ENCODE measurements at regions not wholly inside any gene's neighbourhood (a gene's known extent, or its start where the extent isn't known, plus 50 kb on each side); places are given as distances from the start of the nearest gene placed in this dataset.

DNA sequence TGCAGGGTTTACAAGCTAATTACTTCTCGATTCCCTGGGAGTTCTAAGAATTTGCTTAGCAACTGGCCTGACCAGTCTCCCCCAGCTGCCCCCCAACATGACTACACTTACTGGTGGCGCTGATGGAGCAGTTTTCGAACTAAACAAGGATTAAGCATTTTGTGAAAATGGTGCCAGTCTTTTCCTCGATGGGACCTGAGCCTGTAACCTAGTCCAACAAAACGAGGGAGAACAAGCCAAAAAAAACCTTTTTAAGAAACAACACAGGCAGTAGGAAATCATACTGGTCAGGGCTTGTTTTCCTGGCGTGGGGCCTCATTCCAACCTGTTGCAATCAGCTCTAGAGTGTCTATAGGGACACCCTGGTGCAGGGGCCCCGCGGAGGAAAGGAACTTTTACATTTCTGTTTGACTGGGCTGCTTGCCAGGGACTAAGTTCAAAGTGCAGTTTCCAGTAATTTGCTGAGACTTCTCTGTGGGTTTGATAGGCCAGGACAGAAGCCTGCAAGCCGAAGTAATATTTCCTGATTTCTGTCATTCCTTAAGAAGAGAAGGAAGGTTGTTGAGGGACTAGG lies 158.7 kb downstream of the SPRY1 start:
- DNase-seq (ENCODE audit: low spot score), result no peak
- H2BK12ac ChIP-seq (ENCODE audit: low read length), result no peak overlapping the region
- H3K4me1 ChIP-seq (ENCODE audit: control insufficient read depth in 2 of 2, insufficient read depth in 1 of 2, low read depth in 1 of 2, low read length in 2 of 2), result peaks cover 6 to 30% of the 10 kb centered on the region in 2 donors
- peak overlapping the region; percentile 72 for H2AFZ ChIP-seq (ENCODE audit: low read length)
- no peak overlapping the region for H2BK5ac ChIP-seq (ENCODE audit: low read length)
- H3K36me3 ChIP-seq (replicated peaks in 1 of 2; ENCODE audit: control insufficient read depth in 2 of 2, insufficient read depth in 2 of 2, low read length in 2 of 2), result no peaks in the 10 kb centered on the region
- H2BK15ac ChIP-seq (ENCODE audit: low read length), result no peak overlapping the region
- no peak overlapping the region for H3K4ac ChIP-seq (ENCODE audit: low read length)
- no peak overlapping the region for H3K27ac ChIP-seq (replicated peaks; ENCODE audit: low read length)
- H3K4me2 ChIP-seq (ENCODE audit: insufficient read depth, low read length, poor library complexity, severe bottlenecking), result no peak overlapping the region
- no peaks in the 10 kb centered on the region for H3K9me3 ChIP-seq (replicated peaks in 1 of 2; ENCODE audit: control insufficient read depth in 2 of 2, insufficient read depth in 1 of 2, low read depth in 1 of 2, low read length in 2 of 2)
- no peak overlapping the region for H3K9ac ChIP-seq (ENCODE audit: low read depth, low read length, poor library complexity)
- H3K18ac ChIP-seq (ENCODE audit: low read length), result no peak overlapping the region
- no peak overlapping the region for H3K4me3 ChIP-seq (ENCODE audit: low read length in 2 of 2)
- H3K79me1 ChIP-seq (ENCODE audit: low read depth, low read length), result no peaks in the 10 kb centered on the region
- H3K27me3 ChIP-seq (ENCODE audit: control insufficient read depth in 3 of 3, insufficient read depth in 3 of 3, low read depth in 1 of 3, low read length in 3 of 3), result no peaks in the 10 kb centered on the region
- no peak overlapping the region for H4K91ac ChIP-seq (ENCODE audit: low read depth, low read length, poor library complexity)
- no CpG with 5 or more reads among the region's 9 CpGs for WGBS, 2 donors (ENCODE audit: extremely low coverage in 2 of 2, insufficient read length in 2 of 2, insufficient replicate concordance in 1 of 2)
- no peak overlapping the region for H2BK120ac ChIP-seq (ENCODE audit: low read depth, low read length)
- no peak overlapping the region for H4K8ac ChIP-seq (ENCODE audit: low read depth, low read length)
- H3K23ac ChIP-seq (ENCODE audit: low read depth, low read length, poor library complexity), result no peak overlapping the region
- no peak overlapping the region for H3K14ac ChIP-seq (ENCODE audit: low read length)
- H2AK5ac ChIP-seq (ENCODE audit: low read depth, low read length), result peak overlapping the region; percentile 44

- Histone ChIP-seq H3K9me3 (replicated peaks in 1 of 2; ENCODE audit: control insufficient read depth in 2 of 2, insufficient read depth in 1 of 2, low read depth in 1 of 2, low read length in 2 of 2) (no peaks in the 10 kb centered on the region), H2BK12ac (ENCODE audit: low read length) (no peak overlapping the region), H3K4ac (ENCODE audit: low read length) (no peak overlapping the region), H3K4me2 (ENCODE audit: insufficient read depth, low read length, poor library complexity, severe bottlenecking) (no peak overlapping the region), H3K27me3 (ENCODE audit: control insufficient read depth in 3 of 3, insufficient read depth in 3 of 3, low read depth in 1 of 3, low read length in 3 of 3) (no peaks in the 10 kb centered on the region), H2BK120ac (ENCODE audit: low read depth, low read length) (no peak overlapping the region), H3K18ac (ENCODE audit: low read length) (no peak overlapping the region), H2BK15ac (ENCODE audit: low read length) (no peak overlapping the region), H2AK5ac (ENCODE audit: low read depth, low read length) (no peak overlapping the region), H4K91ac (ENCODE audit: low read depth, low read length, poor library complexity) (no peak overlapping the region), H3K36me3 (replicated peaks in 1 of 2; ENCODE audit: control insufficient read depth in 2 of 2, insufficient read depth in 2 of 2, low read length in 2 of 2) (no peaks in the 10 kb centered on the region), H3K23ac (ENCODE audit: low read depth, low read length, poor library complexity) (no peak overlapping the region), H3K14ac (ENCODE audit: low read length) (no peak overlapping the region), H3K4me3 (ENCODE audit: low read length in 2 of 2) (no peak overlapping the region), H3K4me1 (ENCODE audit: control insufficient read depth in 2 of 2, insufficient read depth in 1 of 2, low read depth in 1 of 2, low read length in 2 of 2) (peaks cover 6 to 34% of the 10 kb centered on the region in 2 donors), H3K27ac (replicated peaks; ENCODE audit: low read length) (no peak overlapping the region), H2BK5ac (ENCODE audit: low read length) (no peak overlapping the region), H2AFZ (ENCODE audit: low read length) (peak overlapping the region; percentile 72), H3K9ac (ENCODE audit: low read depth, low read length, poor library complexity) (no peak overlapping the region), H4K8ac (ENCODE audit: low read depth, low read length) (no peak overlapping the region), H3K79me1 (ENCODE audit: low read depth, low read length) (no peaks in the 10 kb centered on the region)
- WGBS, 2 donors (ENCODE audit: extremely low coverage in 2 of 2, insufficient read length in 2 of 2, insufficient replicate concordance in 1 of 2), result no CpG with 5 or more reads among the region's 6 CpGs
- DNase-seq (ENCODE audit: low spot score), result no peak
Observed at GRCh38 chr4:123555807-123556273, 159.2 kb downstream of the SPRY1 start.

- H2BK5ac ChIP-seq (ENCODE audit: low read length), result no peak overlapping the region
- no peaks in the 10 kb centered on the region for H3K27me3 ChIP-seq (ENCODE audit: control insufficient read depth in 3 of 3, insufficient read depth in 3 of 3, low read depth in 1 of 3, low read length in 3 of 3)
- H3K4me2 ChIP-seq (ENCODE audit: insufficient read depth, low read length, poor library complexity, severe bottlenecking), result no peak overlapping the region
- H2BK120ac ChIP-seq (ENCODE audit: low read depth, low read length), result no peak overlapping the region
- H3K27ac ChIP-seq (replicated peaks; ENCODE audit: low read length), result no peak overlapping the region
- H3K9ac ChIP-seq (ENCODE audit: low read depth, low read length, poor library complexity), result no peak overlapping the region
- no peak overlapping the region for H2BK15ac ChIP-seq (ENCODE audit: low read length)
- WGBS, 2 donors (ENCODE audit: extremely low coverage in 2 of 2, insufficient read length in 2 of 2, insufficient replicate concordance in 1 of 2), result no CpG with 5 or more reads among the region's 4 CpGs
- no peak overlapping the region for H2AK5ac ChIP-seq (ENCODE audit: low read depth, low read length)
- H3K9me3 ChIP-seq (replicated peaks in 1 of 2; ENCODE audit: control insufficient read depth in 2 of 2, insufficient read depth in 1 of 2, low read depth in 1 of 2, low read length in 2 of 2), result no peaks in the 10 kb centered on the region
- H3K4me1 ChIP-seq (ENCODE audit: control insufficient read depth in 2 of 2, insufficient read depth in 1 of 2, low read depth in 1 of 2, low read length in 2 of 2), result peaks cover 6 to 34% of the 10 kb centered on the region in 2 donors
- H2BK12ac ChIP-seq (ENCODE audit: low read length), result no peak overlapping the region
- no peak overlapping the region for H3K18ac ChIP-seq (ENCODE audit: low read length)
- H3K4ac ChIP-seq (ENCODE audit: low read length), result no peak overlapping the region
- H3K79me1 ChIP-seq (ENCODE audit: low read depth, low read length), result no peaks in the 10 kb centered on the region
- no peak overlapping the region for H3K4me3 ChIP-seq (ENCODE audit: low read length in 2 of 2)
- H3K23ac ChIP-seq (ENCODE audit: low read depth, low read length, poor library complexity), result no peak overlapping the region
- no peak overlapping the region for H4K91ac ChIP-seq (ENCODE audit: low read depth, low read length, poor library complexity)
- no peak overlapping the region for H2AFZ ChIP-seq (ENCODE audit: low read length)
- H3K14ac ChIP-seq (ENCODE audit: low read length), result no peak overlapping the region
- DNase-seq (ENCODE audit: low spot score), result no peak
- H3K36me3 ChIP-seq (replicated peaks in 1 of 2; ENCODE audit: control insufficient read depth in 2 of 2, insufficient read depth in 2 of 2, low read length in 2 of 2), result no peaks in the 10 kb centered on the region
- H4K8ac ChIP-seq (ENCODE audit: low read depth, low read length), result no peak overlapping the region
Observed at GRCh38 chr4:123556526-123556925, 159.9 kb downstream of the SPRY1 start.

DNA sequence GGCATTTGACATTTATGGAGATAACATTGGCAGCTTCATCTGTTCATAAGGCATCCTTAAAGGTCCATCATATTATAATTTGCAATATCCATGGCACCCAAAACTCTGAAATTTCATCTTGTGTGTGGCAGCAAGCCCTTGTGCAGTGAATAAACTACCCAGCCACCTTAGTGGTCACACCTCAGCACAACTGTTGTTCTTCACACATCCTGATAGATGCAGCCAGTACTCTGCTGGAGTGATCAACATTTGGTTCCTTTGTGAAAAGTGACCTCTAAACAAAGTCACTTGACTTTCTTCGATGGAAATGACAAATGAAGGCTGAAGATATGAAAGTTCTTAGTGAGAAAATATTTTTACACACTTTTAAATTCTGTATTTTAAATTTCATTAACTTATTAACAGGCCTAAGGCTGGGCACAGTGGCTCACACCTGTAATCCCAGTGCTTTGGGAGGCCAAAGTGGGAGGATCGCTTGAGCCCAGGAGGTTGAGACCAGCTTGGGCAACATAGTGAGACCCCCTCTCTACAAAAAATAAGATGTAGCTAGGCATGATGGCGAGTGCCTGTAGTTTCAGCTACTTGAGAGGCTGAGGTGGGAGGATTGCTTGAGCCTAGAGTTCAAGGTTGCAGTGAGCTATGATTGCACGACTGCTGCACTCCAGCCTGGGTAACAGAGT lies 161.4 kb downstream of the SPRY1 start:
- H2BK5ac ChIP-seq (ENCODE audit: low read length), result no peak overlapping the region
- no peaks in the 10 kb centered on the region for H3K36me3 ChIP-seq (replicated peaks in 1 of 2; ENCODE audit: control insufficient read depth in 2 of 2, insufficient read depth in 2 of 2, low read length in 2 of 2)
- H2BK12ac ChIP-seq (ENCODE audit: low read length), result no peak overlapping the region
- H3K9me3 ChIP-seq (replicated peaks in 1 of 2; ENCODE audit: control insufficient read depth in 2 of 2, insufficient read depth in 1 of 2, low read depth in 1 of 2, low read length in 2 of 2), result no peaks in the 10 kb centered on the region
- no peak for DNase-seq (ENCODE audit: low spot score)
- no peak overlapping the region for H4K91ac ChIP-seq (ENCODE audit: low read depth, low read length, poor library complexity)
- no peak overlapping the region for H2BK15ac ChIP-seq (ENCODE audit: low read length)
- H3K9ac ChIP-seq (ENCODE audit: low read depth, low read length, poor library complexity), result no peak overlapping the region
- H3K18ac ChIP-seq (ENCODE audit: low read length), result no peak overlapping the region
- H3K23ac ChIP-seq (ENCODE audit: low read depth, low read length, poor library complexity), result no peak overlapping the region
- no CpG with 5 or more reads among the region's 4 CpGs for WGBS, 2 donors (ENCODE audit: extremely low coverage in 2 of 2, insufficient read length in 2 of 2, insufficient replicate concordance in 1 of 2)
- H3K79me1 ChIP-seq (ENCODE audit: low read depth, low read length), result no peaks in the 10 kb centered on the region
- no peak overlapping the region for H2AFZ ChIP-seq (ENCODE audit: low read length)
- H3K4me1 ChIP-seq (ENCODE audit: control insufficient read depth in 2 of 2, insufficient read depth in 1 of 2, low read depth in 1 of 2, low read length in 2 of 2), result peaks cover 6 to 34% of the 10 kb centered on the region in 2 donors
- H3K27ac ChIP-seq (replicated peaks; ENCODE audit: low read length), result no peak overlapping the region
- no peak overlapping the region for H3K4me2 ChIP-seq (ENCODE audit: insufficient read depth, low read length, poor library complexity, severe bottlenecking)
- H3K4me3 ChIP-seq (ENCODE audit: low read length in 2 of 2), result no peak overlapping the region
- no peak overlapping the region for H2BK120ac ChIP-seq (ENCODE audit: low read depth, low read length)
- H3K27me3 ChIP-seq (ENCODE audit: control insufficient read depth in 3 of 3, insufficient read depth in 3 of 3, low read depth in 1 of 3, low read length in 3 of 3), result no peaks in the 10 kb centered on the region
- no peak overlapping the region for H4K8ac ChIP-seq (ENCODE audit: low read depth, low read length)
- no peak overlapping the region for H3K14ac ChIP-seq (ENCODE audit: low read length)
- H2AK5ac ChIP-seq (ENCODE audit: low read depth, low read length), result no peak overlapping the region
- no peak overlapping the region for H3K4ac ChIP-seq (ENCODE audit: low read length)
